HepG2 (cell line): ENCODE measurements at regions not wholly inside any gene's neighbourhood (a gene's known extent, or its start where the extent isn't known, plus 50 kb on each side); places are given as distances from the start of the nearest gene placed in this dataset.

Experiments
- BORCS8-MEF2B ChIP-seq: sonication (generic); formaldehyde crosslinking; IDR thresholded peaks from 2 replicates; pipeline ENCODE4 v1.8.0; 2022; ENCODE audit warnings: mild to moderate bottlenecking, missing genetic modification reagents
- CBX1 ChIP-seq: IDR thresholded peaks from one replicate; pipeline ENCODE4 v1.6.1; 2016; ENCODE audit warnings: antibody characterized with exemption, low read depth
- FOXK1 ChIP-seq: sonication (generic); formaldehyde crosslinking; IDR thresholded peaks from 2 replicates; pipeline ENCODE4 v1.4.0; 2020; ENCODE audit warnings: low read depth, missing genetic modification reagents, borderline replicate concordance
- HMG20A ChIP-seq: IDR thresholded peaks from 2 replicates; pipeline ENCODE4 v1.6.1; 2016; ENCODE audit warnings: borderline replicate concordance
- HNRNPK ChIP-seq: fragments of 200-400 bp; formaldehyde crosslinking; IDR thresholded peaks from 2 replicates; pipeline ENCODE4 v1.6.1; 2018; ENCODE audit warnings: low read length, low read depth, moderate library complexity, mild to moderate bottlenecking; ENCODE audit not compliant: poor library complexity, severe bottlenecking
- KDM2A ChIP-seq: sonication (generic); formaldehyde crosslinking; IDR thresholded peaks from 2 replicates; pipeline ENCODE4 v1.4.0; 2020; ENCODE audit warnings: low read depth, missing genetic modification reagents, borderline replicate concordance
- KLF16 ChIP-seq, 2 experiments: sonication (generic) in 1 of 2; formaldehyde crosslinking in 1 of 2; IDR thresholded peaks; 2 replicates each; pipeline versions ENCODE4 v1.6.1 to v1.8.0; 2016 to 2023; ENCODE audit warnings: missing genetic modification reagents in 2 of 2, missing compliant biosample characterization in 1 of 2
- KMT2A ChIP-seq: sonication (generic); formaldehyde crosslinking; IDR thresholded peaks from 2 replicates; pipeline ENCODE4 v1.4.0; 2020; ENCODE audit warnings: missing genetic modification reagents
- NR2F6 ChIP-seq, 2 experiments: IDR thresholded peaks; 2 replicates each; pipeline ENCODE4 v1.6.1; 2016; ENCODE audit warnings: antibody characterized with exemption in 1 of 2, mild to moderate bottlenecking in 1 of 2
- RFXAP ChIP-seq: sonication (generic); formaldehyde crosslinking; IDR thresholded peaks from 2 replicates; pipeline ENCODE4 v1.4.0; 2020; ENCODE audit warnings: missing genetic modification reagents, borderline replicate concordance
- SALL1 ChIP-seq: sonication (generic); formaldehyde crosslinking; IDR thresholded peaks from 2 replicates; pipeline ENCODE4 v1.8.0; 2022; ENCODE audit warnings: mild to moderate bottlenecking, missing genetic modification reagents
- STAG1 ChIP-seq: sonication (generic); formaldehyde crosslinking; IDR thresholded peaks from 2 replicates; pipeline ENCODE4 v1.4.0; 2020; ENCODE audit warnings: missing genetic modification reagents
- ZFX ChIP-seq: sonication (generic); formaldehyde crosslinking; IDR thresholded peaks from 2 replicates; pipeline ENCODE4 v1.4.0; 2020; ENCODE audit warnings: mild to moderate bottlenecking, low read depth, missing genetic modification reagents, moderate library complexity
- ZMYM4 ChIP-seq: sonication (generic); formaldehyde crosslinking; IDR thresholded peaks from 2 replicates; pipeline ENCODE4 v1.8.1; 2023; ENCODE audit warnings: mild to moderate bottlenecking, missing genetic modification reagents
- ZNF207 ChIP-seq: fragments of 450-650 bp; IDR thresholded peaks from 2 replicates; pipeline ENCODE4 v1.6.1; 2016; ENCODE audit warnings: antibody characterized with exemption, borderline replicate concordance
- ZNF260 ChIP-seq: sonication (generic); formaldehyde crosslinking; IDR thresholded peaks from 2 replicates; pipeline ENCODE4 v1.4.0; 2020; ENCODE audit warnings: missing genetic modification reagents, low read depth, mild to moderate bottlenecking, borderline replicate concordance
- ZNF337 ChIP-seq: sonication (generic); formaldehyde crosslinking; IDR thresholded peaks from 2 replicates; pipeline ENCODE4 v1.5.1; 2020; ENCODE audit warnings: missing genetic modification reagents, low read depth, mild to moderate bottlenecking, borderline replicate concordance
- ZNF430 ChIP-seq: sonication (generic); formaldehyde crosslinking; IDR thresholded peaks from 2 replicates; pipeline ENCODE4 v1.9.0; 2021; ENCODE audit warnings: mild to moderate bottlenecking, missing genetic modification reagents
- TF ChIP-seq, protein P1 (sequence below): sonication (generic); formaldehyde crosslinking; IDR thresholded peaks from 2 replicates; pipeline ENCODE4 v1.4.0; 2020; ENCODE audit warnings: missing genetic modification reagents, mild to moderate bottlenecking, borderline replicate concordance
- TF ChIP-seq, protein P2 (sequence below): IDR thresholded peaks from 2 replicates; pipeline ENCODE4 v1.6.1; 2016; ENCODE audit warnings: mild to moderate bottlenecking
- TF ChIP-seq, protein P3 (sequence below): sonication (generic); IDR thresholded peaks from 2 replicates; pipeline ENCODE4 v1.6.1; 2016; ENCODE audit warnings: low read depth, borderline replicate concordance
- TF ChIP-seq, protein P4 (sequence below): sonication (generic); formaldehyde crosslinking; IDR thresholded peaks from 2 replicates; pipeline ENCODE4 v1.5.0; 2020; ENCODE audit warnings: missing genetic modification reagents, mild to moderate bottlenecking, borderline replicate concordance
- TF ChIP-seq, protein P5 (sequence below): IDR thresholded peaks from 2 replicates; pipeline ENCODE4 v1.6.1; 2016; ENCODE audit warnings: low read depth

DNA sequence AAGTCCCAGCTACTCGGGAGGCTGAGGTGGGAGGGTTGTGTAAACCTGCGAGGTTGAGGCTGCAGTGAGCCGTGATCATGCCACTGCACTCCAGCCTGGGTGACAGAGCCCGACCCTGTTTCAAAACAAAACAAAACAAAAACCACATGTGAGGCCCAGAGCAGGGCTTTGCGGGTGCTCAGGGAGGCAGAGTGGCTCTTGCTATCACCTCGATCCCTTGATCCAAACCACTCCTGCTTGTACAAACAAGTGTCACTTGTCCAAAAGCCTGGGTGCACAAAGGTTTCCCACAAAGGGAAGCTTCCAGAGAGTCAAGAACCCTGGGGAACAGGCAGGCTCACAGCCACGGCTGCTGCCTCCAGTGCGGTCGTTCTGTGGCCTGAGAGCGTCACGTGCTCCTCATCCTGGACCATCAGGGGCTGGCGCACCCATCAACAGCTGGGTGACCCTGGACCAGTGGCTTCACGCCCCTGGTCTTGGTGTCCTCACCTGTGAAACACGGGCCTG is 162.7 kb downstream of the C9orf50 start (continued):
- TF ChIP-seq, protein P1, sequence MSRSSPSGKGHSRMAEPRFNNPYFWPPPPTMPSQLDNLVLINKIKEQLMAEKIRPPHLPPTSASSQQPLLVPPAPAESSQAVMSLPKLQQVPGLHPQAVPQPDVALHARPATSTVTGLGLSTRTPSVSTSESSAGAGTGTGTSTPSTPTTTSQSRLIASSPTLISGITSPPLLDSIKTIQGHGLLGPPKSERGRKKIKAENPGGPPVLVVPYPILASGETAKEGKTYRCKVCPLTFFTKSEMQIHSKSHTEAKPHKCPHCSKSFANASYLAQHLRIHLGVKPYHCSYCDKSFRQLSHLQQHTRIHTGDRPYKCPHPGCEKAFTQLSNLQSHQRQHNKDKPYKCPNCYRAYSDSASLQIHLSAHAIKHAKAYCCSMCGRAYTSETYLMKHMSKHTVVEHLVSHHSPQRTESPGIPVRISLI, result 0 out of 2 replicates have a peak, but pooled peaks have one; percentile 33
- TF ChIP-seq BORCS8-MEF2B (CRISPR knock-in tag) (0 out of 2 replicates have a peak, but pooled peaks have one; percentile 14), KMT2A (no peak), KLF16 (CRISPR knock-in tag; IDR thresholded peaks at IDR 0.05) (no peak), HNRNPK (no peak), ZFX (CRISPR knock-in tag) (no peak; the same call in 1 of the 2 replicates), STAG1 (CRISPR knock-in tag) (peak; percentile 4; the same call in 1 of the 2 replicates), KDM2A (CRISPR knock-in tag) (0 out of 2 replicates have a peak, but pooled peaks have one; percentile 5), CBX1 (no peak), ZNF207 (no peak), HMG20A (CRISPR knock-in tag) (peak; percentile 20; the same call in 1 of the 2 replicates), ZNF430 (CRISPR knock-in tag) (peak; percentile 71), FOXK1 (CRISPR knock-in tag) (0 out of 2 replicates have a peak, but pooled peaks have one; percentile 59), ZMYM4 (CRISPR knock-in tag) (0 out of 2 replicates have a peak, but pooled peaks have one; percentile 33), SALL1 (CRISPR knock-in tag) (peak; percentile 17; the same call in 1 of the 2 replicates), RFXAP (CRISPR knock-in tag) (0 out of 2 replicates have a peak, but pooled peaks have one; percentile 28), NR2F6 (IDR thresholded peaks at IDR 0.05) (no peak), NR2F6 (CRISPR knock-in tag; IDR thresholded peaks at IDR 0.05) (0 out of 2 replicates have a peak, but pooled peaks have one; percentile 11), ZNF260 (CRISPR knock-in tag) (no peak), ZNF337 (CRISPR knock-in tag) (0 out of 2 replicates have a peak, but pooled peaks have one; percentile 35)
- TF ChIP-seq, protein P2, sequence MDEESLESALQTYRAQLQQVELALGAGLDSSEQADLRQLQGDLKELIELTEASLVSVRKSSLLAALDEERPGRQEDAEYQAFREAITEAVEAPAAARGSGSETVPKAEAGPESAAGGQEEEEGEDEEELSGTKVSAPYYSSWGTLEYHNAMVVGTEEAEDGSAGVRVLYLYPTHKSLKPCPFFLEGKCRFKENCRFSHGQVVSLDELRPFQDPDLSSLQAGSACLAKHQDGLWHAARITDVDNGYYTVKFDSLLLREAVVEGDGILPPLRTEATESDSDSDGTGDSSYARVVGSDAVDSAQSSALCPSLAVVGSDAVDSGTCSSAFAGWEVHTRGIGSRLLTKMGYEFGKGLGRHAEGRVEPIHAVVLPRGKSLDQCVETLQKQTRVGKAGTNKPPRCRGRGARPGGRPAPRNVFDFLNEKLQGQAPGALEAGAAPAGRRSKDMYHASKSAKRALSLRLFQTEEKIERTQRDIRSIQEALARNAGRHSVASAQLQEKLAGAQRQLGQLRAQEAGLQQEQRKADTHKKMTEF (CRISPR knock-in tag), result peak; percentile 55; the same call in 1 of the 2 replicates
- TF ChIP-seq, protein P3, sequence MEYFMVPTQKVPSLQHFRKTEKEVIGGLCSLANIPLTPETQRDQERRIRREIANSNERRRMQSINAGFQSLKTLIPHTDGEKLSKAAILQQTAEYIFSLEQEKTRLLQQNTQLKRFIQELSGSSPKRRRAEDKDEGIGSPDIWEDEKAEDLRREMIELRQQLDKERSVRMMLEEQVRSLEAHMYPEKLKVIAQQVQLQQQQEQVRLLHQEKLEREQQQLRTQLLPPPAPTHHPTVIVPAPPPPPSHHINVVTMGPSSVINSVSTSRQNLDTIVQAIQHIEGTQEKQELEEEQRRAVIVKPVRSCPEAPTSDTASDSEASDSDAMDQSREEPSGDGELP, result peak; percentile 46; the same call in 1 of the 2 replicates
- TF ChIP-seq, protein P4, sequence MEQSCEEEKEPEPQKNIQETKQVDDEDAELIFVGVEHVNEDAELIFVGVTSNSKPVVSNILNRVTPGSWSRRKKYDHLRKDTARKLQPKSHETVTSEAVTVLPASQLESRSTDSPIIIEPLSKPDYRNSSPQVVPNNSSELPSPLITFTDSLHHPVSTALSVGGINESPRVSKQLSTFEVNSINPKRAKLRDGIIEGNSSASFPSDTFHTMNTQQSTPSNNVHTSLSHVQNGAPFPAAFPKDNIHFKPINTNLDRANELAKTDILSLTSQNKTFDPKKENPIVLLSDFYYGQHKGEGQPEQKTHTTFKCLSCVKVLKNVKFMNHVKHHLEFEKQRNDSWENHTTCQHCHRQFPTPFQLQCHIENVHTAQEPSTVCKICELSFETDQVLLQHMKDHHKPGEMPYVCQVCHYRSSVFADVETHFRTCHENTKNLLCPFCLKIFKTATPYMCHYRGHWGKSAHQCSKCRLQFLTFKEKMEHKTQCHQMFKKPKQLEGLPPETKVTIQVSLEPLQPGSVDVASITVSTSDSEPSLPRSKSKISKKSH, result 0 out of 2 replicates have a peak, but pooled peaks have one; percentile 4
- TF ChIP-seq, protein P5, sequence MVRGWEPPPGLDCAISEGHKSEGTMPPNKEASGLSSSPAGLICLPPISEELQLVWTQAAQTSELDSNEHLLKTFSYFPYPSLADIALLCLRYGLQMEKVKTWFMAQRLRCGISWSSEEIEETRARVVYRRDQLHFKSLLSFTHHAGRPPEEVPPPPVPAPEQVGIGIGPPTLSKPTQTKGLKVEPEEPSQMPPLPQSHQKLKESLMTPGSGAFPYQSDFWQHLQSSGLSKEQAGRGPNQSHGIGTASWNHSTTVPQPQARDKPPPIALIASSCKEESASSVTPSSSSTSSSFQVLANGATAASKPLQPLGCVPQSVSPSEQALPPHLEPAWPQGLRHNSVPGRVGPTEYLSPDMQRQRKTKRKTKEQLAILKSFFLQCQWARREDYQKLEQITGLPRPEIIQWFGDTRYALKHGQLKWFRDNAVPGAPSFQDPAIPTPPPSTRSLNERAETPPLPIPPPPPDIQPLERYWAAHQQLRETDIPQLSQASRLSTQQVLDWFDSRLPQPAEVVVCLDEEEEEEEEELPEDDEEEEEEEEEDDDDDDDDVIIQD (CRISPR knock-in tag), result 0 out of 2 replicates have a peak, but pooled peaks have one; percentile 32
